H9 (cell line): ENCODE measurements at regions not wholly inside any gene's neighbourhood (a gene's known extent, or its start where the extent isn't known, plus 50 kb on each side); places are given as distances from the start of the nearest gene placed in this dataset.
"Not testable (repeated sequence)": the region's sequence is repeated elsewhere in the genome, so short reads cannot be mapped to it uniquely, and the experiment has no call there.

Experiments used
- DNase-seq: peaks from one replicate; pipeline ENCODE4 v3.0.0-alpha.2; 2017
- H2AFZ ChIP-seq: one replicate; pipeline ENCODE4 v1.6.1; 2013; ENCODE audit warnings: mild to moderate bottlenecking, low read length, control low read depth, moderate library complexity
- H2AK5ac ChIP-seq: 2 replicates; pipeline ENCODE4 v1.6.1; 2013; ENCODE audit warnings: low read length, control low read depth, mixed read lengths; ENCODE audit not compliant: insufficient read length
- H2BK120ac ChIP-seq: one replicate; pipeline ENCODE4 v1.6.1; 2013; ENCODE audit warnings: low read depth, mild to moderate bottlenecking, low read length, control low read depth, inconsistent platforms; ENCODE audit not compliant: poor library complexity, severe bottlenecking
- H2BK12ac ChIP-seq: 2 replicates; pipeline ENCODE4 v1.6.1; 2013; ENCODE audit warnings: low read length, control low read depth, mixed read lengths, low read depth; ENCODE audit not compliant: insufficient read length
- H2BK15ac ChIP-seq: 2 replicates; pipeline ENCODE4 v1.6.1; 2013; ENCODE audit warnings: low read depth, low read length, control low read depth
- H2BK20ac ChIP-seq: one replicate; pipeline ENCODE4 v1.6.1; 2013; ENCODE audit warnings: low read depth, mild to moderate bottlenecking, low read length, control low read depth, inconsistent platforms; ENCODE audit not compliant: poor library complexity, severe bottlenecking
- H2BK5ac ChIP-seq: 2 replicates; pipeline ENCODE4 v1.6.1; 2013; ENCODE audit warnings: low read length, control low read depth, mixed read lengths; ENCODE audit not compliant: insufficient read length
- H3K14ac ChIP-seq: 2 replicates; pipeline ENCODE4 v1.6.1; 2013; ENCODE audit warnings: low read length, control low read depth; ENCODE audit not compliant: insufficient read depth
- H3K18ac ChIP-seq: 2 replicates; pipeline ENCODE4 v1.6.1; 2013; ENCODE audit warnings: low read depth, mild to moderate bottlenecking, mixed read lengths, low read length, control low read depth; ENCODE audit not compliant: insufficient read length
- H3K23ac ChIP-seq: 2 replicates; pipeline ENCODE4 v1.6.1; 2013; ENCODE audit warnings: low read length, control low read depth, mixed read lengths, low read depth; ENCODE audit not compliant: insufficient read length
- H3K23me2 ChIP-seq: 2 replicates; pipeline ENCODE4 v1.6.1; 2013; ENCODE audit warnings: low read depth, mild to moderate bottlenecking, mixed read lengths, low read length, control low read depth; ENCODE audit not compliant: insufficient read length, poor library complexity, severe bottlenecking
- H3K27ac ChIP-seq: 2 replicates; pipeline ENCODE4 v1.5.1; 2013; ENCODE audit warnings: low read length, control low read depth, mixed read lengths, low read depth; ENCODE audit not compliant: insufficient read length
- H3K27me3 ChIP-seq: 2 replicates; pipeline ENCODE4 v1.6.1; 2013; ENCODE audit warnings: low read length, control low read depth, inconsistent platforms; ENCODE audit not compliant: insufficient read depth
- H3K4ac ChIP-seq: 2 replicates; pipeline ENCODE4 v1.6.1; 2013; ENCODE audit warnings: low read depth, mild to moderate bottlenecking, control low read depth, inconsistent platforms, low read length, moderate library complexity
- H3K4me1 ChIP-seq: 2 replicates; pipeline ENCODE4 v1.6.1; 2013; ENCODE audit warnings: low read length, control low read depth, inconsistent platforms; ENCODE audit not compliant: insufficient read depth
- H3K4me2 ChIP-seq: 2 replicates; pipeline ENCODE4 v1.6.1; 2013; ENCODE audit warnings: low read length, control low read depth, mixed read lengths; ENCODE audit not compliant: insufficient read length, insufficient read depth
- H3K56ac ChIP-seq: 2 replicates; pipeline ENCODE4 v1.6.1; 2013; ENCODE audit warnings: low read depth, mild to moderate bottlenecking, mixed read lengths, low read length, control low read depth; ENCODE audit not compliant: insufficient read length
- H3K79me1 ChIP-seq: 2 replicates; pipeline ENCODE4 v1.6.1; 2013; ENCODE audit warnings: low read depth, mild to moderate bottlenecking, moderate library complexity, low read length, control low read depth, inconsistent platforms; ENCODE audit not compliant: insufficient read depth, poor library complexity, severe bottlenecking
- H3K79me2 ChIP-seq: 2 replicates; pipeline ENCODE4 v1.6.1; 2013; ENCODE audit warnings: low read length, control low read depth, inconsistent platforms; ENCODE audit not compliant: insufficient read depth
- H3K9ac ChIP-seq: 2 replicates; pipeline ENCODE4 v1.6.1; 2013; ENCODE audit warnings: low read length, control low read depth, mixed read lengths; ENCODE audit not compliant: insufficient read length; ENCODE audit errors: extremely low read depth
- H3K9me3 ChIP-seq: one replicate; pipeline ENCODE4 v1.6.1; 2013; ENCODE audit warnings: low read depth, low read length, inconsistent platforms; ENCODE audit not compliant: control insufficient read depth
- H3T11ph ChIP-seq: one replicate; pipeline ENCODE4 v1.6.1; 2013; ENCODE audit warnings: mild to moderate bottlenecking, low read length, control low read depth, inconsistent platforms
- H4K20me1 ChIP-seq: one replicate; pipeline ENCODE4 v1.6.1; 2013; ENCODE audit not compliant: control insufficient read depth, insufficient read length, insufficient read depth
- H4K5ac ChIP-seq: 2 replicates; pipeline ENCODE4 v1.6.1; 2013; ENCODE audit warnings: low read depth, mild to moderate bottlenecking, mixed read lengths, low read length, control low read depth; ENCODE audit not compliant: insufficient read length
- H4K8ac ChIP-seq: replicated peaks from 2 replicates; pipeline ENCODE4 v1.6.1; 2013; ENCODE audit warnings: low read length, control low read depth, mixed read lengths, low read depth; ENCODE audit not compliant: insufficient read length
- H4K91ac ChIP-seq: 2 replicates; pipeline ENCODE4 v1.6.1; 2013; ENCODE audit warnings: low read depth, mild to moderate bottlenecking, moderate library complexity, mixed read lengths, low read length, control low read depth; ENCODE audit not compliant: insufficient read length
- H3K27ac Mint-ChIP-seq, 3 experiments: 2 replicates in 2 of 3; 3 replicates in 1 of 3; pipeline ENCODE4 v1.8.0; 2020 to 2021; ENCODE audit warnings: mixed read lengths in 3 of 3, mild to moderate bottlenecking in 1 of 3, moderate library complexity in 1 of 3
- H3K27me3 Mint-ChIP-seq: 2 replicates; pipeline ENCODE4 v1.8.0; 2021; ENCODE audit warnings: low read depth, mild to moderate bottlenecking, moderate library complexity, mixed read lengths
- H3K36me3 Mint-ChIP-seq, 3 experiments: 2 replicates in 2 of 3; 3 replicates in 1 of 3; pipeline ENCODE4 v1.8.0; 2020 to 2021; ENCODE audit warnings: low read depth in 3 of 3, mixed read lengths in 3 of 3; ENCODE audit not compliant: insufficient read depth in 1 of 3
- H3K4me1 Mint-ChIP-seq, 2 experiments: 2 replicates each; pipeline ENCODE4 v1.8.0; 2020; ENCODE audit warnings: mixed read lengths in 2 of 2
- H3K4me3 Mint-ChIP-seq, 2 experiments: 2 replicates in 1 of 2; 3 replicates in 1 of 2; pipeline ENCODE4 v1.8.0; 2020 to 2021; ENCODE audit warnings: mild to moderate bottlenecking in 2 of 2, mixed read lengths in 2 of 2, moderate library complexity in 1 of 2
- H3K9me3 Mint-ChIP-seq, 2 experiments: 2 replicates in 1 of 2; 3 replicates in 1 of 2; pipeline ENCODE4 v1.8.0; 2020; ENCODE audit warnings: mild to moderate bottlenecking in 2 of 2, mixed read lengths in 2 of 2, moderate library complexity in 1 of 2
- WGBS: extraction: QIAGEN DNeasy Blood & Tissue Kit; methylation state at CpG from one replicate; pipeline ENCODE4 v1.1.7; 2013; ENCODE audit warnings: missing lambda C conversion rate, low lambda C conversion rate, mixed read lengths; ENCODE audit not compliant: insufficient read length; ENCODE audit errors: extremely low coverage; 5-methylcytosine and 5-hydroxymethylcytosine counted together

GRCh38 chr17:22048226-22048625 is 355.9 kb downstream of the KCNJ18 start:
- not testable (repeated sequence) for H3T11ph ChIP-seq, H2BK5ac ChIP-seq, H4K8ac ChIP-seq, H3K4ac ChIP-seq, H3K27ac Mint-ChIP-seq, H3K4me3 Mint-ChIP-seq, H2BK12ac ChIP-seq, H2BK15ac ChIP-seq, H4K20me1 ChIP-seq, H2AFZ ChIP-seq, DNase-seq, H3K27me3 Mint-ChIP-seq, H3K14ac ChIP-seq, H3K4me1 Mint-ChIP-seq, H4K91ac ChIP-seq, H3K36me3 Mint-ChIP-seq, H3K9ac ChIP-seq, H3K79me1 ChIP-seq, H3K27me3 ChIP-seq, H3K79me2 ChIP-seq, H3K4me2 ChIP-seq, H3K27ac ChIP-seq, H3K9me3 ChIP-seq, H2BK20ac ChIP-seq, H3K56ac ChIP-seq, H3K23ac ChIP-seq, H2BK120ac ChIP-seq, H2AK5ac ChIP-seq, H3K23me2 ChIP-seq, H3K18ac ChIP-seq, H3K4me1 ChIP-seq, H4K5ac ChIP-seq
- peaks cover 34 to 40% of the 10 kb centered on the region in 2 experiments for H3K9me3 Mint-ChIP-seq
- WGBS = no CpG with 5 or more reads among the region's 5 CpGs

GRCh38 chr17:22050766-22051165 is 358.4 kb downstream of the KCNJ18 start:
- not testable (repeated sequence) for H3K4me3 Mint-ChIP-seq, H3K27ac Mint-ChIP-seq, H4K91ac ChIP-seq

More at GRCh38 chr17:22050766-22051165, 358.4 kb downstream of the KCNJ18 start:
- H3K56ac ChIP-seq, H3K79me1 ChIP-seq, H4K20me1 ChIP-seq, H3K27me3 ChIP-seq, H3K36me3 Mint-ChIP-seq, H3K4me1 Mint-ChIP-seq, DNase-seq, H3K4me2 ChIP-seq, H2BK120ac ChIP-seq, H3K27ac ChIP-seq, H2BK15ac ChIP-seq, H3K18ac ChIP-seq, H3K14ac ChIP-seq, H2BK20ac ChIP-seq, H3K23ac ChIP-seq, H4K5ac ChIP-seq, H3K4ac ChIP-seq, H3K27me3 Mint-ChIP-seq, H3T11ph ChIP-seq, H3K79me2 ChIP-seq, H2AK5ac ChIP-seq, H3K23me2 ChIP-seq, H3K4me1 ChIP-seq, H3K9me3 ChIP-seq, H2BK12ac ChIP-seq, H2AFZ ChIP-seq, H4K8ac ChIP-seq, H2BK5ac ChIP-seq, H3K9ac ChIP-seq: not testable (repeated sequence)
- no CpG with 5 or more reads among the region's 3 CpGs for WGBS
- H3K9me3 Mint-ChIP-seq = peaks cover 25 to 32% of the 10 kb centered on the region in 2 experiments
